Endothelial cell of umbilical vein (primary cell): ENCODE measurements at regions not wholly inside any gene's neighbourhood (a gene's known extent, or its start where the extent isn't known, plus 50 kb on each side); places are given as distances from the start of the nearest gene placed in this dataset.

ENCODE experiments used
- BruUV-seq: library from RNA; stranded (reverse); fragments of 400-500 nt; replicated peaks from 2 replicates; lab custom pipeline; 2021; lab: Mats Ljungman, UMichigan
- CTCF ChIA-PET: fragments of 300-600, 350-600 bp; sonication (Branson Sonifier 250); formaldehyde crosslinking; loops from one replicate; lab custom pipeline; 2021; ENCODE audit warnings: antibody characterized with exemption, inconsistent platforms; lab: Charles Lee
- POLR2A ChIA-PET: fragments of 300-600, 350-600 bp; sonication (Branson Sonifier 250); formaldehyde crosslinking; loops from one replicate; lab custom pipeline; 2021; ENCODE audit warnings: antibody characterized with exemption, inconsistent platforms; lab: Charles Lee
- DNase-seq: peaks from one replicate; pipeline ENCODE4 v3.0.0-alpha.2; 2011; ENCODE audit warnings: low read depth, low spot score
- FAIRE-seq: peaks from 2 replicates; lab custom pipeline; 2011; peaks lifted over from hg19 to GRCh38; lab: Jason Lieb, UNC
- H2AFZ ChIP-seq: 2 replicates; pipeline ENCODE4 v1.6.0; 2012; ENCODE audit warnings: low read depth, low read length, control low read depth, inconsistent platforms
- H3K27ac ChIP-seq: 2 replicates; pipeline ENCODE4 v1.5.1; 2011; ENCODE audit warnings: low read depth, mild to moderate bottlenecking, control low read depth, low read length, moderate library complexity; ENCODE audit not compliant: insufficient read depth
- H3K27me3 ChIP-seq, 2 experiments: 2 replicates each; pipeline versions ENCODE4 v1.6.0 to v1.6.1; 2011; ENCODE audit warnings: low read length in 2 of 2, mixed read lengths in 1 of 2; ENCODE audit not compliant: control insufficient read depth in 2 of 2, insufficient read depth in 2 of 2
- H3K36me3 ChIP-seq, 2 experiments: 2 replicates in 1 of 2; 3 replicates in 1 of 2; pipeline ENCODE4 v1.5.1; 2011; ENCODE audit warnings: low read length in 2 of 2, mild to moderate bottlenecking in 1 of 2, moderate library complexity in 1 of 2; ENCODE audit not compliant: control insufficient read depth in 2 of 2, insufficient read depth in 2 of 2; ENCODE audit errors: extremely low read depth in 1 of 2
- H3K4me1 ChIP-seq: 3 replicates; pipeline ENCODE4 v1.5.1; 2011; ENCODE audit warnings: mild to moderate bottlenecking, low read length; ENCODE audit not compliant: control insufficient read depth, insufficient read depth; ENCODE audit errors: extremely low read depth
- H3K4me2 ChIP-seq: 2 replicates; pipeline ENCODE4 v1.6.1; 2011; ENCODE audit warnings: low read length, control low read depth, mixed read lengths; ENCODE audit not compliant: insufficient read depth
- H3K4me3 ChIP-seq, 3 experiments: fragments of 200-600 bp in 1 of 3; sonication (generic), shearing (Covaris generic) in 1 of 3; replicated peaks in 1 of 3; 2 replicates each; pipeline ENCODE4 v1.5.1; 2011 to 2016; ENCODE audit warnings: control low read depth in 3 of 3, low read length in 3 of 3, mild to moderate bottlenecking in 2 of 3, inconsistent platforms in 1 of 3, low read depth in 1 of 3, moderate library complexity in 1 of 3; ENCODE audit not compliant: insufficient read depth in 1 of 3
- H3K79me2 ChIP-seq: 2 replicates; pipeline ENCODE4 v1.6.0; 2012; ENCODE audit warnings: low read length, inconsistent platforms; ENCODE audit not compliant: control insufficient read depth, insufficient read depth
- H3K9ac ChIP-seq: replicated peaks from 2 replicates; pipeline ENCODE3; 2011; ENCODE audit warnings: low read length, control low read depth; ENCODE audit not compliant: insufficient read depth; ENCODE audit errors: extremely low read depth
- H3K9me1 ChIP-seq: replicated peaks from 3 replicates; pipeline ENCODE4 v1.6.0; 2011; ENCODE audit warnings: mild to moderate bottlenecking, low read length; ENCODE audit not compliant: control insufficient read depth, insufficient read depth; ENCODE audit errors: extremely low read depth
- H3K9me3 ChIP-seq: replicated peaks from 2 replicates; pipeline ENCODE4 v1.5.1; 2012; ENCODE audit warnings: low read length, inconsistent platforms; ENCODE audit not compliant: control insufficient read depth, insufficient read depth
- H4K20me1 ChIP-seq: replicated peaks from 2 replicates; pipeline ENCODE3; 2011; ENCODE audit warnings: mild to moderate bottlenecking, low read length; ENCODE audit not compliant: control insufficient read depth, insufficient read depth; ENCODE audit errors: extremely low read depth
- CTCF ChIP-seq, 2 donors: IDR thresholded peaks; 1 replicate in 1 of 2; 2 replicates in 1 of 2; pipeline ENCODE4 v1.5.1; 2011; ENCODE audit warnings: low read length in 2 of 2, mild to moderate bottlenecking in 2 of 2, moderate library complexity in 2 of 2, control low read depth in 1 of 2, inconsistent platforms in 1 of 2, low read depth in 1 of 2; ENCODE audit not compliant: insufficient read depth in 1 of 2; ENCODE audit errors: extremely low read depth in 1 of 2
- EZH2 ChIP-seq: IDR thresholded peaks from 2 replicates; pipeline ENCODE4 v1.6.1; 2012; ENCODE audit warnings: borderline replicate concordance, low read depth, mild to moderate bottlenecking, moderate library complexity, low read length, inconsistent platforms; ENCODE audit not compliant: severe bottlenecking
- FOS ChIP-seq: IDR thresholded peaks from 2 replicates; pipeline ENCODE4 v1.6.1; 2011; ENCODE audit warnings: mild to moderate bottlenecking, low read length, moderate library complexity, borderline replicate concordance; ENCODE audit not compliant: insufficient read depth
- GATA2 ChIP-seq: IDR thresholded peaks from 2 replicates; pipeline ENCODE4 v1.7.0; 2011; ENCODE audit warnings: low read depth, mild to moderate bottlenecking, moderate library complexity, mixed read lengths, low read length; ENCODE audit not compliant: insufficient read length, insufficient read depth
- JUN ChIP-seq: IDR thresholded peaks from 2 replicates; pipeline ENCODE4 v1.6.1; 2011; ENCODE audit warnings: borderline replicate concordance, low read depth; ENCODE audit not compliant: insufficient read length, insufficient read depth
- MAX ChIP-seq: IDR thresholded peaks from 2 replicates; pipeline ENCODE4 v1.6.1; 2011; ENCODE audit not compliant: insufficient read depth, insufficient read length
- MYC ChIP-seq: IDR thresholded peaks from one replicate; pipeline ENCODE4 v1.6.1; 2011; ENCODE audit warnings: mild to moderate bottlenecking, low read depth, low read length
- POLR2A ChIP-seq: IDR thresholded peaks from 2 replicates; pipeline ENCODE4 v1.6.1; 2012; ENCODE audit warnings: low read depth, mild to moderate bottlenecking, control low read depth, low read length
- POLR2AphosphoS5 ChIP-seq: IDR thresholded peaks from 2 replicates; pipeline ENCODE4 v1.6.1; 2012; ENCODE audit warnings: low read depth, mild to moderate bottlenecking, control low read depth, low read length, moderate library complexity; ENCODE audit not compliant: insufficient read depth
- dilution Hi-C: fragments of 300-500 bp; cut with MboI; formaldehyde crosslinking; loops from one replicate; pipeline ENCODE4 v1.15.0; 2019; ENCODE audit warnings: low sequenced_read_pairs; ENCODE audit not compliant: extremely low pct_ligation_motif_present
- intact Hi-C: fragments of 100-400 bp; cut with micrococcal nuclease; formaldehyde crosslinking; loops from one replicate; pipeline ENCODE4 v1.10.0; 2022

- Histone ChIP-seq H3K27me3 (no peaks in the 10 kb centered on the region), H3K9me3 (no peaks in the 10 kb centered on the region), H4K20me1 (no peaks in the 10 kb centered on the region), H3K4me1 (no peaks in the 10 kb centered on the region), H3K9me1 (no peaks in the 10 kb centered on the region), H2AFZ (no peak overlapping the region), H3K36me3 (no peaks in the 10 kb centered on the region), H3K27ac (no peak overlapping the region), H3K4me2 (no peak overlapping the region), H3K79me2 (no peaks in the 10 kb centered on the region), H3K9ac (no peak overlapping the region), H3K4me3 (no peak overlapping the region)
- intact Hi-C loops, result no loop called here
- TF ChIP-seq POLR2AphosphoS5 (no peak), CTCF (IDR thresholded peaks at IDR 0.05; ENCODE audit: extremely low read depth in 1 of 2, insufficient read depth in 1 of 2, low read depth in 1 of 2, low read length in 2 of 2) (no peak), POLR2A (no peak), EZH2 (no peak), MAX (no peak), FOS (no peak), MYC (no peak), JUN (no peak), GATA2 (no peak)
- CTCF ChIA-PET, result interaction anchor here (1.4 kb wide), 1 partner anchor 43 kb away, joined by 3 read pairs; no protein-coding TSS in a partner anchor
- FAIRE-seq (no peak), DNase-seq (no peak)
- BruUV-seq, result no TSS peak
- dilution Hi-C loops, result no loop called here
- POLR2A ChIA-PET, result no interaction called here
Observed at GRCh38 chr14:26959972-26960660, 362.3 kb upstream of the NOVA1 start.
